ACHN (cell line): ENCODE measurements at regions not wholly inside any gene's neighbourhood (a gene's known extent, or its start where the extent isn't known, plus 50 kb on each side); places are given as distances from the start of the nearest gene placed in this dataset.

Experiments used
- DNase-seq: peaks from one replicate; pipeline ENCODE4 v3.0.0-alpha.2; 2015
- in situ Hi-C: cut with HindIII; loops from 2 replicates; pipeline ENCODE4 v1.10.0; 2017; ENCODE audit warnings: low sequenced_read_pairs, low pct_ligation_motif_present, low pct_unique_long_range_greater_than_20kb

DNA sequence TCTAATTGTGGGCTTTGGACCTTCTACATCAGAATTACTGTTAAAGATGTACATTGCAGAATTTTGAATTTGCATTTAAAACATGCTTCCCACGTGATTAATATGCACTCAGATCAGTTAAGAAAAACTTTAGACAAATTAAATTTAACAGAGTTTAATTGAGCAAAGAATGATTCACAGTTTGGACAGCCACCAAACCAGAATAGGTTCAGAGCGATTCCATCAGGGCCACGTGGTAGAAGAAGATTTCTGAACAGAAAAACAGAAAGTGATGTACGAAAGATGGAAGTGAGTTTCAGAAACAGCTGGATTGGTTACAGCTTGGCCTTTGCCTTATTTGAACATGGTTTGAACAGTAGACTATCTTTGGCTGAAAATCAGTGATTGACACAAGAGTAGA, 704.2 kb upstream of the MAP3K7 start:
- no peak for DNase-seq
- in situ Hi-C loops, result no loop called here

- no peak for DNase-seq
- in situ Hi-C loops, result no loop called here
These were observed 701.9 kb upstream of the MAP3K7 start for GRCh38 chr6:91288741-91289140.

DNA sequence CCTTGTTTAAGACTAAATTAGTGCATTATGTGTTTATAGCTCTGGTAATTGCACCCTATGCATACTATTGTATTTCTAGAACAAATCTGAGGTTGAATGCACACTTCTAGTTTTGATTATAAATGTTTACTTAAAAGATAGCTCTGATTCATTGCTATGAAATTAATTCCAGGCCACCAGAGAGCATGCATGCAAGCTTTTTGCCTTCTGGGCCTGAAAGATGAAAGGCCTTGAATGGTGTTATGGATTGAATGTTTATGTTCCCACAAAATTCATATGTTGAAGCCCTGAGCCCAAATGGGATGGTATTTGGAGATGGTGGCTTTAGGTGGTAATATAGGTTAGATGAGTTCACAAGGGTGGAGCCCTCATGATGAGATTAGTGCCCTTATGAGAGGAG, 695.0 kb upstream of the MAP3K7 start:
- in situ Hi-C loops, result no loop called here
- no peak for DNase-seq

GRCh38 chr6:91280494-91280830, 693.6 kb upstream of the MAP3K7 start:
- in situ Hi-C loops, result no loop called here
- no peak for DNase-seq

DNA sequence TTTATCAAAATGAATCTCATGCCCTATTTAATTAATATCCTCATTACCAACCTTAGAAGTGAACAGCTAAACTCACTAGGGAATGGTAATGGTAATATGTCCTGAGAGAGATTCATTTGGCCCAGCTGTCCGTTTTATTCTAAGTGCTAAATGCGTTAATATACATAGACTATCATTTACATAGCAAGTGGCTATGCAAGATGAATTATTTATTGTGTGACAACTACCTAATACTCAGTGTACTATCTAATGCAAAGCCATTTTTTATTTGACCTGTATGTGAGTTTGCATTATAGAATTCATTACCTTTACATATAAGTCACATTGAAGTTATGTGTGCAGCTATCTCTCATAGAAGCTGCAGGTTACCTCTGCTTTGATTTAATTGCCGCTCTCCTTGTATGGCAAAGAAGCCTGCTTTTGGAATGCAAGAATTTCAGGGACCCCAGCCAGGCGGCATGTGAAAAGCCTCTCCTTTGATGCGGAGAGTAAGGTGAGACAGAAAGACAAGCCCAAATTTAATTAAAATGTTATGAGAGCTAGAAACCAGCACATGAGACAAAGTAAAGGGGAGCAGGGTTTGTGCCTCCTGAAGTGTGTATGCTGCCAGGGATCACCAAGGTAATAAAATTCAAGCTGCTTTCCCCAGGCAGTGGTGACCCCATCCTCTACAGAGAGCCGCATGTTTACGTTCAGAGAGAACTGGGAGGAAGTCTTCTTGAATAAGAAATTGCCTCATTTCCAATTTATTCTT, 693.0 kb upstream of the MAP3K7 start:
- in situ Hi-C loops, result no loop called here
- DNase-seq, result no peak

GRCh38 chr6:91278416-91278815, 691.5 kb upstream of the MAP3K7 start:
- no peak for DNase-seq
- in situ Hi-C loops, result no loop called here

DNA sequence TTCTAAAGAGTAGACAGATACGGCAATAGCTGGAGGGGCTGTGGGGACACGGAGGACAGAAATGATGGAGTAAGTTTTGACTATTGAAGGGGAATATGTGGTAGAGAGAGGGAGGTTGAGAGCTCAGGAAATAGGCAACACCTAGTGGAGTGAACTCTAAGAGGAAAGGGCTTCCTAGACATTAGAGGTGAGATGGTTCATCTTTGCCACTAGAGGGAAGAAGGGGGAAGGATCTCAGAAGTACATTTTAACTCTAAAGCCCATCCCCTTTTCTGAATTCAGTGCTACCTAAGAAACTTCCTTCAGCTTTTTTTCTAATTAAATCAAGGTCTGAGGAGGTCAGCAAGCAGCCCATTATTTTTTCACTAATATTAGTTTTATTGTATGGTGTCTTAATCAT, 689.4 kb upstream of the MAP3K7 start:
- in situ Hi-C loops, result no loop called here
- peak; percentile 23 for DNase-seq

DNA sequence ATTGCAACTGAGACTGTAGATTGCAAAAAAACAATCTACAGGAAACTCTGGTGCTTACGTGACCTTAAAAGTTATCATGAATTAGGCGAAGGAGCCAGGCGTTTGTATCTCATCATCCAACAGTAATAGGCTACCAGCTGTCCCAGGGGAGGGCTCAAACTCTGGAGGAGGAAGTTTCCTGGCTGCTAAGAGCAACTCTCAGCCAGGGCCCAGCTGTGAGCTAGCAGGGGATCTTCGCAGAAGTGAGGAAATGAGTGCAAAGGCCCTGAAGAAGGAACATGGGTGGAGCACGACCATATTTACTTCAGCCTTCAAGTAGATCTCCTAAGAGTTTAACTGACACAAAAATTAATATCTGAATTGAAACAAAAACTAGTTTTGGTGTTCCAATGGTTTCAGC, 686.9 kb upstream of the MAP3K7 start:
- DNase-seq, result no peak
- in situ Hi-C loops, result no loop called here

- DNase-seq, result no peak
- in situ Hi-C loops, result no loop called here
These were observed 684.9 kb upstream of the MAP3K7 start for GRCh38 chr6:91271807-91272206.

- in situ Hi-C loops, result no loop called here
- no peak for DNase-seq
These were observed 682.1 kb upstream of the MAP3K7 start for GRCh38 chr6:91268941-91269340.

DNA sequence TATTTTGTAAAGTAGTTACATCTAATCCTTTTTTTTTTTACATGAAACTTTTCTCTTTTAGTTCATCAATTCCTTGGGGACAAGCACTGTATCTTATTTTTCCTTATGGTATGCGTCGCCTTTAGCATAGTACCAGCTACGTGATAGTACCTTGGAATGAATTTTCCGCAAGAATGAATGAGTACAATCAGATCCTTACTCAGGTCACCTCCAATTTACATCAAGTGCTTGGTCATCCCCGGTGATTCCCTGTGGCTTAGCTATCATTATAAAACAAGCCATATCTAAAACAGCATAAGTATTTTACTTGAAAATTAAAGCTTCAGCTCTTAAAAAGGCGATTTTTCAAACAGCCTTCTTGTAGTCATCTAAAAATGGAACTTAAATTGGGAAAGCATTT, 680.4 kb upstream of the MAP3K7 start:
- DNase-seq, result no peak

GRCh38 chr6:91266156-91266555, 679.3 kb upstream of the MAP3K7 start:
- in situ Hi-C loops, result no loop called here
- DNase-seq, result no peak

More for the DNA sequence above, 680.4 kb upstream of the MAP3K7 start:
- in situ Hi-C loops, result no loop called here

DNA sequence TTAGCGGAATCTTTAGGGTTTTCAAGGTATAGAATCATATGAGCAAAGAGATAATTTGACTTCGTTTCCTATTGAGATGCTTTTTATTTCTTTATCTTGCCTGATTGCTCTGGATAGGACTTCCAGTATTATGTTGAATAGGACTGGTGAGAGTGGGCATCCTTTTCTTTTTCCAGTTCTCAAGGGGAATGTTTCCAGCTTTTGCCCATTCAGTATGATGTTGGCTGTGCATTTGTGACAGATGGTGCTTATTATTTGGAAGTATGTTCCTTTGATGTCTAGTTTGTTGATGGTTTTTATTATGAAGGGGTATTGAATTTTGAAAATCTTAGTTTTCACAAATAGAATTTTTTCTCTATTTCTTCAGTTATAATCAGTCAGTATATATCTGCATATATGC, 656.6 kb upstream of the MAP3K7 start:
- in situ Hi-C loops, result no loop called here
- DNase-seq, result no peak

- in situ Hi-C loops, result no loop called here
These were observed 655.7 kb upstream of the MAP3K7 start for GRCh38 chr6:91242614-91242949.

GRCh38 chr6:91241946-91242613, 655.2 kb upstream of the MAP3K7 start:
- DNase-seq, result no peak
- in situ Hi-C loops, result no loop called here

More at GRCh38 chr6:91242614-91242949, 655.7 kb upstream of the MAP3K7 start:
- DNase-seq, result no peak

DNA sequence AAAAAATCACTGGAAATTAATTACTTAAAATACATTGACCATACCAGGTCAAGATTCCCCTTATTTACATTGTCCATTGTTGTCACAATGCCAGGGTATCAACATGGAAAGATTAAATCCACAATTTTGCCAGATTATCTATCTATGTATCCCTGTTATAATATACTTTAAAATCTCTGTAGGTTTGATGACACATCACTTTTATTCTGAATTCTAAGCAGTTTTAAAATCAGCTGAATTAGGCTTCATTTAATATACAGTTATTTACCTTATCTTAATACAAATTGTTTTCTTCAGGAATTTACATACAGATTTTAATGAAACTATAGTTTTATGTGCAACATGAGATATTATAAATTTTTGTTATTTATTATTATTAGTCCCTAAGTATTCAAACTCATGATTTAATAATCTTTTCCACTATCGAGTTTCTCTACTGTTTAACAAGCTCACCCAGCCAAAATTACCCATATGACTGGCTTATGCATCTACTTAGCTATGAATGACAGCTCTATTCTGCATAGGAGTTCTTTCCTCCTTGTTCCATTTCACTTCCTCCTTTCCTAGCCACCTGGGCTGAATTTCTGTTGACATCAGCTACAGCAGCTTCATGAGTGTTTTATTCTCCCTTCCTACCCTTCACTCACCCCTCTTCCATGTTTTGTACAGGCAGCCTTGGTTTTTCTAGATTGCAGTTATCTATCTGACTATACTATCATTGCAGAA, 654.2 kb upstream of the MAP3K7 start:
- DNase-seq, result no peak
- in situ Hi-C loops, result no loop called here

- in situ Hi-C loops, result no loop called here
- no peak for DNase-seq
These were observed 634.3 kb upstream of the MAP3K7 start for GRCh38 chr6:91221072-91221720.

DNA sequence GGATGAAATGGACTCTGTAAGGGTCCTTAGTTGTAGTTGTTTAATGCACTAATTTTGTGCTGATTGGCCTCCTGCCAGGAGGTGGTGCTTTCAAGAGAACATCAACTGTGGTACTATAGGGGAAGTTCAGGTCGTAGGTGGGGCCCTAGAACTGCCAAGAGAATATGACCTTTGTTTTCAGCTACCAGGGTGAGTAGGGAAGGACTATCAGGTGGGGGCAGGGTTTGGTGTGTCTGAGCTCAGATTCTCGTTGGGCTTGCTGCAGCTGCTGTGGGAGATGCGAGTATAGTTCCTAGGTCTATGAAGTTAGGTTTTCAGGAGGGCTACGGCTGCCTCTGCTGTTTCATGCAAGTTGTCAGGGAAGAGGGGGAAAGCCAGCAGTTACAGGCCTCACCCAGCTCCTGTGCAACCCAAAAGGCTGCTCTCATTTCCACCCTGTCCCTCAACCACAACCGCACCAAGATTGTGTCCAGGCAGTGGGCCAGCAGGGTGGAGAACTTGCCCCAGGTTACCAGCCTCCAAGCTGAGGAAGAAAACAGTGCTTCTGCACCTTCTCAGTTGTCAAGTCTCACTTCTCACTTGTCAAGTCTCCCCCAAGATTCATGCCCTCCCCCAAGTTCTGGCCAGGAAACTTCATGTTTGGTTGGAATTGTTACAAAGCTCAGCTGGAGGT, 626.5 kb upstream of the MAP3K7 start:
- in situ Hi-C loops, result no loop called here
- no peak for DNase-seq
